Esophagus muscularis mucosa (tissue), 4 donors: ENCODE measurements at regions not wholly inside any gene's neighbourhood (a gene's known extent, or its start where the extent isn't known, plus 50 kb on each side); places are given as distances from the start of the nearest gene placed in this dataset.

Source experiments
- DNase-seq: peaks from one replicate; pipeline ENCODE4 v3.0.0-alpha.2; 2017; ENCODE audit errors: extremely low spot score
- H3K27ac ChIP-seq, 4 donors: fragments of 200-600 bp; sonication (generic); replicated peaks in 1 of 4; 1 replicate in 3 of 4; 2 replicates in 1 of 4; pipeline ENCODE4 v1.5.1; 2016 to 2019; ENCODE audit warnings: mild to moderate bottlenecking in 1 of 4
- H3K27me3 ChIP-seq, 4 donors: fragments of 200-600 bp; sonication (generic); one replicate each; pipeline versions ENCODE4 v1.5.1 to v1.6.0; 2016 to 2019
- H3K36me3 ChIP-seq, 4 donors: fragments of 200-600 bp; sonication (generic); one replicate each; pipeline ENCODE4 v1.5.1; 2016 to 2019
- H3K4me1 ChIP-seq, 4 donors: fragments of 200-600 bp; sonication (generic); one replicate each; pipeline ENCODE4 v1.5.1; 2016 to 2019
- H3K4me3 ChIP-seq, 4 donors: fragments of 200-600 bp; sonication (generic); 1 replicate in 2 of 4; 2 replicates in 2 of 4; pipeline ENCODE4 v1.5.1; 2016 to 2019; ENCODE audit warnings: mild to moderate bottlenecking in 4 of 4, moderate library complexity in 1 of 4
- H3K9me3 ChIP-seq, 4 donors: fragments of 200-600 bp; sonication (generic); 1 replicate in 3 of 4; 2 replicates in 1 of 4; pipeline ENCODE4 v1.5.1; 2016 to 2019
- EP300 ChIP-seq: sonication (generic); formaldehyde crosslinking; IDR thresholded peaks from one replicate; pipeline ENCODE4 v1.6.1; 2017; ENCODE audit warnings: antibody characterized with exemption
- POLR2A ChIP-seq: fragments of 450-650 bp; IDR thresholded peaks from one replicate; pipeline ENCODE4 v1.6.1; 2017; ENCODE audit warnings: antibody characterized with exemption, moderate library complexity, mild to moderate bottlenecking, low read depth
- POLR2AphosphoS5 ChIP-seq, 2 donors: sonication (generic); formaldehyde crosslinking; IDR thresholded peaks; one replicate each; pipeline ENCODE4 v1.6.1; 2017; ENCODE audit warnings: antibody characterized with exemption in 2 of 2
- WGBS: methylation state at CpG from one replicate; pipeline ENCODE4 v1.1.5; 2018; 5-methylcytosine and 5-hydroxymethylcytosine counted together
- intact Hi-C: fragments of 100-400 bp; cut with DNase I; formaldehyde crosslinking; loops from one replicate; pipeline ENCODE4 v1.15.1; 2023
- TF ChIP-seq, protein P1 (sequence below), 3 experiments: fragments of 200-600 bp in 2 of 3; fragments of 450-650 bp in 1 of 3; sonication (generic) in 2 of 3; IDR thresholded peaks; one replicate each; pipeline ENCODE4 v1.5.1; 2017 to 2019; ENCODE audit warnings: antibody characterized with exemption in 3 of 3, mild to moderate bottlenecking in 2 of 3, moderate library complexity in 1 of 3

DNA sequence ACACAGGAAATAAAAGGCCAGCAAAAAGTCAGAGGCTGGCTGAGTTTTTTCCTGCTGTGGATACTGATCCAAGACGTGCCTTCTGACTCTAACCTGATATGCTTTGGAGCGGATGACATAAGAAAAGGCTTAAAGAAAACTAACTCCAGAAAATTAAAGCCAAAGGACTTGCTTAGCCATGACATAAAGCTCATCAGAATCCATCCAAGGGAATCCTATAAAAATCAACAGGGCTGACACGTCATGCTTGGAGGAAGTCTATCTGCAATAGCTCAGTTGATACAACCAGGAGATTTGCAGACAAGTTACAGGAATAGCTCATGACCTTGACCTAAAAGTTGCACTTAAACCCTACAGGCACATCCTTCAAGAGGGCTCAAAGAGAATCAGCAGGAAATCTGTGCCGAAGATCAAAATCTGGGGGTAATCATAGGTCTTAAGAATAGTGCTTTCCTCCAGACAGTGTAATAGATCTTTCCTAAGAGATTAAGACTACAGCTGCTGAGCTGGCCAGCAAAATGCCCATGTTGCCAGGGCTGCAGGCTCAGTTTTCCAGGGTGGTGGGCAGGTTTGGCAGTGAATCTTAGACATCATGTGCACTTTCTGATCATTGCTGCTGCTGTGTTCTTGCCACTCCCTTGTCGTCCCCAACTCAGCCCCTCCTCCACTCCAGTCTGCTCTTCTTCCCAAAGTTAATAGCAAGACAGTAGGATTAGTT, 111.5 kb upstream of the SVIL start:
- Histone ChIP-seq H3K4me3 (no peak overlapping the region), H3K27ac (peak overlapping the region in 2 of 4 donors; percentile 28 to 51)
- no peak for DNase-seq

DNA sequence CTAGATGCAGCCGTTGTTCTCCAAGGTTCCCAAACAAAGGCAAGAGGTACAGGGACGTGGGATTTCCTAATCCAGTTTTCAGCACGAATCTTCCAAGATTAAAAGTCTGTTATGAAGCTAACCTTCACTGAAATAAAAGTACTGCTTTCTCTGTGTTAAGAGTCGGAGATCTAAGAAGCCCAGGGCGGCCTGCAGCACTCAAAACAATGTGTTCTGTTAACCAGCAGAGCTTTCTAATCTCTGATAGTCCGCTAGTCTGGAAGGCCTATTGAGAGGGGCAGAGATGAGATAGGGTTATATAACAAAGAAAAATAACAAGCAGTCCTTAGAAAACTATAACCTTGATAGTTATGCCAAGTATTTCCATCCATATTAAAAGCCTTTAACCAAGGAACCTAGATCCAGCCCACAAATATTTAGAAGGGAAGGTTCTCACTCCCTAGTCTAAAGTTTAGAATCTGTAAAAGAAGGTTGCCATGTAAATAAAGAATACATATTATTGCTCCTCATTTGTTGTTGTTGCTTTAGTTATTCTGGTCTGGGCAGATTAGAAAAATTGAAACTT, 106.3 kb upstream of the SVIL start:
- TF ChIP-seq, protein P1, sequence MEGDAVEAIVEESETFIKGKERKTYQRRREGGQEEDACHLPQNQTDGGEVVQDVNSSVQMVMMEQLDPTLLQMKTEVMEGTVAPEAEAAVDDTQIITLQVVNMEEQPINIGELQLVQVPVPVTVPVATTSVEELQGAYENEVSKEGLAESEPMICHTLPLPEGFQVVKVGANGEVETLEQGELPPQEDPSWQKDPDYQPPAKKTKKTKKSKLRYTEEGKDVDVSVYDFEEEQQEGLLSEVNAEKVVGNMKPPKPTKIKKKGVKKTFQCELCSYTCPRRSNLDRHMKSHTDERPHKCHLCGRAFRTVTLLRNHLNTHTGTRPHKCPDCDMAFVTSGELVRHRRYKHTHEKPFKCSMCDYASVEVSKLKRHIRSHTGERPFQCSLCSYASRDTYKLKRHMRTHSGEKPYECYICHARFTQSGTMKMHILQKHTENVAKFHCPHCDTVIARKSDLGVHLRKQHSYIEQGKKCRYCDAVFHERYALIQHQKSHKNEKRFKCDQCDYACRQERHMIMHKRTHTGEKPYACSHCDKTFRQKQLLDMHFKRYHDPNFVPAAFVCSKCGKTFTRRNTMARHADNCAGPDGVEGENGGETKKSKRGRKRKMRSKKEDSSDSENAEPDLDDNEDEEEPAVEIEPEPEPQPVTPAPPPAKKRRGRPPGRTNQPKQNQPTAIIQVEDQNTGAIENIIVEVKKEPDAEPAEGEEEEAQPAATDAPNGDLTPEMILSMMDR (IDR thresholded peaks at IDR 0.05), result no peak
- TF ChIP-seq EP300 (no peak), POLR2A (no peak), POLR2AphosphoS5 (IDR thresholded peaks at IDR 0.05) (no peak)
- peaks cover 2 to 24% (median 19%) of the 10 kb centered on the region in 4 donors for H3K4me1 ChIP-seq
- peak overlapping the region; percentile 51 to 60 (median 56) for H3K27ac ChIP-seq
- H3K4me3 ChIP-seq, result no peak overlapping the region
- WGBS, result 71% methylated on average over 6 of the region's 6 CpGs
- intact Hi-C loops, result loop anchor here (5.0 kb wide), 1 partner anchor 36 kb away; no protein-coding TSS in a partner anchor
- DNase-seq, result no peak
- no peaks in the 10 kb centered on the region for H3K36me3 ChIP-seq
- no peaks in the 10 kb centered on the region for H3K9me3 ChIP-seq
- H3K27me3 ChIP-seq, result no peaks in the 10 kb centered on the region

More for the DNA sequence above, 111.5 kb upstream of the SVIL start:
- Histone ChIP-seq H3K27me3 (no peaks in the 10 kb centered on the region), H3K9me3 (no peaks in the 10 kb centered on the region), H3K4me1 (peaks cover 7 to 12% (median 11%) of the 10 kb centered on the region in 4 donors), H3K36me3 (no peaks in the 10 kb centered on the region)
- intact Hi-C loops, result no loop called here
- WGBS, result 32% methylated on average over 5 of the region's 5 CpGs
- no peak for TF ChIP-seq EP300
- TF ChIP-seq, protein P1 (IDR thresholded peaks at IDR 0.05), result no peak

DNA sequence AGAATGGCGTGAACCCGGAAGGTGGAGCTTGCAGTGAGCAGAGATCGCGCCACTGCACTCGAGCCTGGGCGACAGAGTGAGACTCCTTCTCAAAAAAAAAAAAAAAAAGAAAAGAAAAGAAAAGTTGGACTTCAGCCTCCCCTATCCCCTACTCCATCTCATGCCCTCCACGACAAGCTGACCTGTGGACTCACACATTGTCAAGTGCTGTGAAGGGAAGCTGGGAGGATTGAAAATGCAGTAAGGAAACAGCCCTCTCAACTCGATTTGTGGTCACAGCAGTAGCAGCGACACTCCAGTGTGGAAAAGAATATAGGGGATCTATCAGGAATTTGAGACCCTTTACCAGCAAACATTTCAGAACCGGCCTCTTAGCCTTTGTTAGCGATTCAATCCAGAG, 103.6 kb upstream of the SVIL start:
- Histone ChIP-seq H3K4me1 (peaks cover 0 to 32% (median 23%) of the 10 kb centered on the region in 4 donors), H3K4me3 (no peak overlapping the region), H3K9me3 (no peaks in the 10 kb centered on the region), H3K27ac (peak overlapping the region in 1 of 4 donors; percentile 18), H3K36me3 (peaks cover 0 to 5% (median 0%) of the 10 kb centered on the region in 4 donors), H3K27me3 (no peaks in the 10 kb centered on the region)
- TF ChIP-seq POLR2AphosphoS5 (IDR thresholded peaks at IDR 0.05) (no peak), EP300 (no peak), POLR2A (no peak)
- TF ChIP-seq, protein P1 (IDR thresholded peaks at IDR 0.05), result no peak
- DNase-seq, result no peak
- WGBS, result 97% methylated on average over 11 of the region's 11 CpGs
- intact Hi-C loops, result loop anchor here (5.0 to 10.0 kb wide), 3 partner anchors 74 to 266 kb away; no protein-coding TSS in a partner anchor

DNA sequence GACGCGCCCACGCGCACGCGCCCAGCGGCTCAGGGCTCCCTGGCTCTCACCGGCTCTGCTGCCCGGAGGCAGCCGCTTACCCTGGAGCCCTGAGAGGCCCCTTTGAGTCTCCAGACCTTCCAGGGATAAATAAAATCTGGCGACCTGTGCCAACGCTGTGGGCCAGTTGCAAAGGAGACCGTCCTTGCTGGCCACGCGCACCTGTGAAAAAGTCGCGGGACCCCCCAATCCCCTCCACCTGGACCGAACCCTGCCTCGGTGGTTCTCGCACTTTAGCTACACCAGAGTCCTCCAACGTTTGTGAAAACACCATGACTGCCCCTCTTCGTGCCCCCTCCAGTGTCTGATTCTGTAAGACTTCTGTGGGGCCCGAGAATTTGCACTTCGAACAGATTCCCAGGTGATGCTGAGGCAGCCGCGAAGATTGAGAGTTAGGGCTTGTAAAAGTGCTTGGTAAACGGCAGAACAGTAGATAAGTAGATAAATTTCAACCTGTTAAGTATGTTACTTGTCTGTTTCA, 102.4 kb upstream of the SVIL start:
- WGBS, result 55% methylated on average over 12 of the region's 27 CpGs
- no peak for TF ChIP-seq EP300
- no peak for TF ChIP-seq POLR2AphosphoS5 (IDR thresholded peaks at IDR 0.05)
- TF ChIP-seq, protein P1 (IDR thresholded peaks at IDR 0.05), result no peak
- no peak for TF ChIP-seq POLR2A
- Histone ChIP-seq H3K36me3 (peaks cover 0 to 5% (median 0%) of the 10 kb centered on the region in 4 donors), H3K9me3 (no peaks in the 10 kb centered on the region), H3K4me3 (peak overlapping the region; percentile 80 to 87 (median 84)), H3K4me1 (peaks cover 0 to 44% (median 28%) of the 10 kb centered on the region in 4 donors), H3K27me3 (no peaks in the 10 kb centered on the region), H3K27ac (peak overlapping the region; percentile 95 to 99 (median 98))
- intact Hi-C loops, result loop anchor here (5.0 to 10.0 kb wide), 3 partner anchors 75 to 268 kb away; no protein-coding TSS in a partner anchor
- no peak for DNase-seq
